ENCODE measurements at regions not wholly inside any gene's neighbourhood (a gene's known extent, or its start where the extent isn't known, plus 50 kb on each side); places are given as distances from the start of the nearest gene placed in this dataset.

- Histone ChIP-seq H3K27ac (ENCODE audit: low read length) (no peak overlapping the region), H3K4me3 (ENCODE audit: low read length) (no peak overlapping the region), H3K4me1 (ENCODE audit: control insufficient read depth, insufficient read depth, low read length) (peaks cover 7% of the 10 kb centered on the region), H3K9me3 (ENCODE audit: control insufficient read depth, insufficient read depth, low read length) (no peaks in the 10 kb centered on the region), H3K36me3 (ENCODE audit: control insufficient read depth, insufficient read depth, low read length) (no peaks in the 10 kb centered on the region), H3K27me3 (ENCODE audit: control insufficient read depth, insufficient read depth, low read length) (no peaks in the 10 kb centered on the region)
- DNase-seq (no peak), ATAC-seq (no peak)
- TF ChIP-seq CTCF (IDR thresholded peaks at IDR 0.05), result no peak
- intact Hi-C loops (cut with micrococcal nuclease), result no loop called here
- H3K27me3 Mint-ChIP-seq (ENCODE audit: low read depth in 2 of 2), result peaks cover 17 to 26% of the 10 kb centered on the region in 2 donors
- H3K36me3 Mint-ChIP-seq, result no peaks in the 10 kb centered on the region
- H3K4me1 Mint-ChIP-seq, result peaks cover 8 to 9% of the 10 kb centered on the region in 2 donors
- WGBS (ENCODE audit: insufficient coverage), result 54% methylated on average over 4 of the region's 4 CpGs
- H3K27ac Mint-ChIP-seq, result no peak overlapping the region
- H3K4me3 Mint-ChIP-seq, result no peak overlapping the region
- no peaks in the 10 kb centered on the region for H3K9me3 Mint-ChIP-seq
Measured at GRCh38 chr3:10558736-10559135, 53.4 kb upstream of the ATP2B2 start.

- ATAC-seq (no peak), DNase-seq (no peak)
- Histone ChIP-seq H3K4me1 (ENCODE audit: control insufficient read depth, insufficient read depth, low read length) (peaks cover 7% of the 10 kb centered on the region), H3K27me3 (ENCODE audit: control insufficient read depth, insufficient read depth, low read length) (no peaks in the 10 kb centered on the region), H3K9me3 (ENCODE audit: control insufficient read depth, insufficient read depth, low read length) (no peaks in the 10 kb centered on the region), H3K36me3 (ENCODE audit: control insufficient read depth, insufficient read depth, low read length) (no peaks in the 10 kb centered on the region), H3K4me3 (ENCODE audit: low read length) (no peak overlapping the region), H3K27ac (ENCODE audit: low read length) (no peak overlapping the region)
- Mint-ChIP-seq H3K4me3 (no peak overlapping the region), H3K9me3 (no peaks in the 10 kb centered on the region), H3K27me3 (ENCODE audit: low read depth in 2 of 2) (peaks cover 17 to 41% of the 10 kb centered on the region in 2 donors), H3K4me1 (peaks cover 8 to 9% of the 10 kb centered on the region in 2 donors), H3K27ac (no peak overlapping the region), H3K36me3 (no peaks in the 10 kb centered on the region)
- 88% methylated on average over 14 of the region's 14 CpGs for WGBS (ENCODE audit: insufficient coverage)
- TF ChIP-seq CTCF (IDR thresholded peaks at IDR 0.05), result no peak
- intact Hi-C loops (cut with micrococcal nuclease), result no loop called here
Measured at GRCh38 chr3:10560060-10560861, 54.9 kb upstream of the ATP2B2 start.

GRCh38 chr3:10561162-10561945 is 56.0 kb upstream of the ATP2B2 start:
- ATAC-seq (no peak), DNase-seq (no peak)
- TF ChIP-seq CTCF (IDR thresholded peaks at IDR 0.05), result no peak
- Mint-ChIP-seq H3K27ac (no peak overlapping the region), H3K4me1 (peaks cover 8 to 9% of the 10 kb centered on the region in 2 donors), H3K27me3 (ENCODE audit: low read depth in 2 of 2) (peaks cover 22 to 42% of the 10 kb centered on the region in 2 donors), H3K9me3 (no peaks in the 10 kb centered on the region), H3K36me3 (no peaks in the 10 kb centered on the region), H3K4me3 (no peak overlapping the region)
- no peaks in the 10 kb centered on the region for H3K27me3 ChIP-seq (ENCODE audit: control insufficient read depth, insufficient read depth, low read length)
- H3K9me3 ChIP-seq (ENCODE audit: control insufficient read depth, insufficient read depth, low read length), result no peaks in the 10 kb centered on the region
- H3K4me3 ChIP-seq (ENCODE audit: low read length), result no peak overlapping the region
- no peak overlapping the region for H3K27ac ChIP-seq (ENCODE audit: low read length)
- H3K4me1 ChIP-seq (ENCODE audit: control insufficient read depth, insufficient read depth, low read length), result peaks cover 7% of the 10 kb centered on the region
- H3K36me3 ChIP-seq (ENCODE audit: control insufficient read depth, insufficient read depth, low read length), result no peaks in the 10 kb centered on the region
- WGBS (ENCODE audit: insufficient coverage), result 60% methylated on average over 5 of the region's 7 CpGs
- intact Hi-C loops (cut with micrococcal nuclease), result no loop called here
